Stomach (tissue), 8 donors: ENCODE measurements at regions not wholly inside any gene's neighbourhood (a gene's known extent, or its start where the extent isn't known, plus 50 kb on each side); places are given as distances from the start of the nearest gene placed in this dataset.

Source experiments
- DNase-seq, 2 donors: peaks; one replicate each; pipeline versions ENCODE4 v3.0.0 to v3.0.0-alpha.2; 2013 to 2019
- H3K27ac ChIP-seq, 5 donors: fragments of 200-600 bp in 4 of 5; sonication (generic) in 4 of 5; one replicate each; pipeline ENCODE4 v1.5.1; 2013 to 2019; ENCODE audit warnings: mild to moderate bottlenecking in 1 of 5, moderate library complexity in 1 of 5
- H3K27me3 ChIP-seq, 3 donors: fragments of 200-600 bp; sonication (generic); one replicate each; pipeline ENCODE4 v1.5.1; 2017 to 2019; ENCODE audit warnings: mixed run types in 1 of 3
- H3K36me3 ChIP-seq, 4 donors: fragments of 200-600 bp; sonication (generic); 1 replicate in 3 of 4; 2 replicates in 1 of 4; pipeline ENCODE4 v1.5.1; 2016 to 2019
- H3K4me1 ChIP-seq, 4 donors: fragments of 200-600 bp; sonication (generic); one replicate each; pipeline ENCODE4 v1.5.1; 2016 to 2019
- H3K4me3 ChIP-seq, 4 donors: fragments of 200-600 bp; sonication (generic) in 3 of 4; one replicate each; pipeline ENCODE4 v1.5.1; 2016 to 2019; ENCODE audit warnings: mild to moderate bottlenecking in 1 of 4
- H3K9me3 ChIP-seq, 4 donors: fragments of 200-600 bp; sonication (generic); one replicate each; pipeline ENCODE4 v1.5.1; 2016 to 2019
- CTCF ChIP-seq, 7 experiments: fragments of 450-650 bp in 4 of 7; fragments of 200-600 bp in 3 of 7; sonication (generic) in 3 of 7; IDR thresholded peaks; one replicate each; pipeline ENCODE4 v1.5.1; 2016 to 2019; ENCODE audit warnings: antibody characterized with exemption in 7 of 7, control low read depth in 2 of 7, mild to moderate bottlenecking in 1 of 7
- EP300 ChIP-seq: sonication (generic); formaldehyde crosslinking; IDR thresholded peaks from one replicate; pipeline ENCODE4 v1.6.1; 2017; ENCODE audit warnings: antibody characterized with exemption
- POLR2A ChIP-seq, 4 donors: fragments of 450-650 bp; IDR thresholded peaks; one replicate each; pipeline ENCODE4 v1.6.1; 2016; ENCODE audit warnings: antibody characterized with exemption in 4 of 4, control low read depth in 2 of 4, mild to moderate bottlenecking in 1 of 4, moderate library complexity in 1 of 4
- POLR2AphosphoS5 ChIP-seq, 3 donors: sonication (generic); formaldehyde crosslinking; IDR thresholded peaks; one replicate each; pipeline ENCODE4 v1.6.1; 2016; ENCODE audit warnings: antibody characterized with exemption in 3 of 3
- WGBS, 5 donors: extraction: QIAGEN DNeasy Blood & Tissue Kit in 3 of 5; methylation state at CpG; one replicate each; pipeline versions ENCODE4 v1.1.5 to v1.1.7; 2013 to 2018; 5-methylcytosine and 5-hydroxymethylcytosine counted together
- intact Hi-C: fragments of 100-400 bp; cut with DNase I; formaldehyde crosslinking; loops from one replicate; pipeline ENCODE4 v1.15.1; 2023; ENCODE audit warnings: low total_unique reads
- donor health status: healthy with polysubstance abuse.
- donor health status: Bipolar disorder and iron deficiency.
- donor health status: healthy.

GRCh38 chr11:127738771-127739286 lies 738.3 kb upstream of the KIRREL3 start:
- no peak for TF ChIP-seq POLR2A (IDR thresholded peaks at IDR 0.05)
- no peak for TF ChIP-seq EP300
- no peak for TF ChIP-seq POLR2AphosphoS5 (IDR thresholded peaks at IDR 0.05)
- TF ChIP-seq CTCF (IDR thresholded peaks at IDR 0.05), result no peak
- Histone ChIP-seq H3K27ac (no peak overlapping the region), H3K4me1 (no peaks in the 10 kb centered on the region), H3K9me3 (no peaks in the 10 kb centered on the region), H3K36me3 (no peaks in the 10 kb centered on the region), H3K4me3 (no peak overlapping the region), H3K27me3 (no peaks in the 10 kb centered on the region)
- intact Hi-C loops, result no loop called here
- WGBS, 5 donors, result 63 to 78% (median 71%) methylated on average over 5 of the region's 5 CpGs
- DNase-seq, result no peak

GRCh38 chr11:127737499-127737898 lies 736.9 kb upstream of the KIRREL3 start:
- whole genome bisulfite sequencing, 5 donors, result 62 to 73% (median 68%) methylated on average over 2 of the region's 2 CpGs

GRCh38 chr11:127733552-127733951 lies 733.0 kb upstream of the KIRREL3 start:
- intact Hi-C loops, result no loop called here
- no peaks in the 10 kb centered on the region for H3K27me3 ChIP-seq
- 4 to 10% (median 8%) methylated on average over 4 of the region's 4 CpGs for WGBS, 5 donors
- no peaks in the 10 kb centered on the region for H3K9me3 ChIP-seq
- H3K36me3 ChIP-seq, result no peaks in the 10 kb centered on the region
- no peak overlapping the region for H3K4me3 ChIP-seq
- no peaks in the 10 kb centered on the region for H3K4me1 ChIP-seq
- H3K27ac ChIP-seq, result no peak overlapping the region
- peak in 1 of 2 donors; percentile 40 for DNase-seq
- TF ChIP-seq CTCF (IDR thresholded peaks at IDR 0.05) (no peak), EP300 (no peak), POLR2AphosphoS5 (IDR thresholded peaks at IDR 0.05) (no peak), POLR2A (IDR thresholded peaks at IDR 0.05) (no peak)

More at GRCh38 chr11:127737499-127737898, 736.9 kb upstream of the KIRREL3 start:
- Histone ChIP-seq H3K4me3 (no peak overlapping the region), H3K27me3 (no peaks in the 10 kb centered on the region), H3K27ac (no peak overlapping the region), H3K9me3 (no peaks in the 10 kb centered on the region), H3K4me1 (no peaks in the 10 kb centered on the region), H3K36me3 (no peaks in the 10 kb centered on the region)
- intact Hi-C loops, result no loop called here
- no peak for DNase-seq
- TF ChIP-seq POLR2AphosphoS5 (IDR thresholded peaks at IDR 0.05) (no peak), CTCF (IDR thresholded peaks at IDR 0.05) (no peak)

- 39 to 63% (median 52%) methylated on average over 1 of the region's 1 CpG for WGBS, 5 donors
- no peak overlapping the region for H3K27ac ChIP-seq
- TF ChIP-seq CTCF (IDR thresholded peaks at IDR 0.05), result no peak
- TF ChIP-seq POLR2A (IDR thresholded peaks at IDR 0.05), result no peak
- no peak for TF ChIP-seq EP300
- no peak for TF ChIP-seq POLR2AphosphoS5 (IDR thresholded peaks at IDR 0.05)
Measured at GRCh38 chr11:127726367-127726766, 725.8 kb upstream of the KIRREL3 start.

More at GRCh38 chr11:127726367-127726766, 725.8 kb upstream of the KIRREL3 start:
- no peaks in the 10 kb centered on the region for H3K36me3 ChIP-seq
- H3K4me3 ChIP-seq, result no peak overlapping the region
- intact Hi-C loops, result no loop called here
- peaks cover 0 to 7% (median 0%) of the 10 kb centered on the region in 4 donors for H3K9me3 ChIP-seq
- H3K4me1 ChIP-seq, result no peaks in the 10 kb centered on the region
- DNase-seq, result no peak
- H3K27me3 ChIP-seq, result no peaks in the 10 kb centered on the region
